Liver (tissue), 3 donors: ENCODE measurements at regions not wholly inside any gene's neighbourhood (a gene's known extent, or its start where the extent isn't known, plus 50 kb on each side); places are given as distances from the start of the nearest gene placed in this dataset.

Experiments
- RAD21 ChIP-seq, 2 donors: IDR thresholded peaks; 2 replicates each; pipeline ENCODE4 v1.6.1; 2016; ENCODE audit warnings: antibody characterized with exemption in 2 of 2, mild to moderate bottlenecking in 2 of 2
- TAF1 ChIP-seq: conservative IDR thresholded peaks from 2 replicates; pipeline ENCODE4 v1.6.1; 2016; ENCODE audit warnings: antibody characterized with exemption, mild to moderate bottlenecking
- YY1 ChIP-seq: IDR thresholded peaks from 2 replicates; pipeline ENCODE4 v1.6.1; 2016; ENCODE audit warnings: antibody characterized with exemption, mild to moderate bottlenecking
- TF ChIP-seq, protein P1 (sequence below): fragments of 150-350 bp; IDR thresholded peaks from 2 replicates; pipeline ENCODE4 v1.5.1; 2017; ENCODE audit warnings: improper control_type of control experiment, low read depth, low read length; ENCODE audit not compliant: missing input control
- donor health status: healthy.
- donor health status: healthy.

DNA sequence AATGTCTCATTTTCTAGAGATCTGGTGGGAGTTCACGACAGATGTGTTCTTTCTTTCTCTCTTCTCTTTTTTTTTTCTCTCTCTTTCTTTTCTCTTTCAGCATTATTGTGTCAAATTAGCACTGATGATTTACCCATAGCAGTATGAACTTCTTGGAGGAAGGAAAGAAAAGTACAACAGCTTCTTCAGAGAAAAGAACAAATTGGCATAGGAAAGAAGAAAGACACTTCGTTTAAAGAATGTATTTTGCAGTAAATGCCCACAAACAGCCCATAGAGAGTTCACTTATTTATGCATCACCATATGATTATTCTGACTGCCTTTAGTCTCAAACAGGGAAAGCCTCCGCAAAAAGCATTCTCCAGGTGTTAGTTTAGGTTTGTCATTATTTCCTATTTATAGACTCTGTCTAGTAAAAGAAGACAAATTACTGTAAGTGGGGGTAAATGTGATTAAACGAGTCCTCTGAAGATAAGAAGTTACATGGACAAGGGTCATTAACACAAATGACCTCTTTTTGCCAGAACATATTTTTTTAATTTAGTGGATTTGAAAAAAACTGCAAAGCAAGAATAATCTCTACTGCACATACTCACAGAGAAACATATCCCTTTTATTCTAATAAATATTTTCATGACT lies 68.0 kb downstream of the POU5F2 start:
- TF ChIP-seq, protein P1, sequence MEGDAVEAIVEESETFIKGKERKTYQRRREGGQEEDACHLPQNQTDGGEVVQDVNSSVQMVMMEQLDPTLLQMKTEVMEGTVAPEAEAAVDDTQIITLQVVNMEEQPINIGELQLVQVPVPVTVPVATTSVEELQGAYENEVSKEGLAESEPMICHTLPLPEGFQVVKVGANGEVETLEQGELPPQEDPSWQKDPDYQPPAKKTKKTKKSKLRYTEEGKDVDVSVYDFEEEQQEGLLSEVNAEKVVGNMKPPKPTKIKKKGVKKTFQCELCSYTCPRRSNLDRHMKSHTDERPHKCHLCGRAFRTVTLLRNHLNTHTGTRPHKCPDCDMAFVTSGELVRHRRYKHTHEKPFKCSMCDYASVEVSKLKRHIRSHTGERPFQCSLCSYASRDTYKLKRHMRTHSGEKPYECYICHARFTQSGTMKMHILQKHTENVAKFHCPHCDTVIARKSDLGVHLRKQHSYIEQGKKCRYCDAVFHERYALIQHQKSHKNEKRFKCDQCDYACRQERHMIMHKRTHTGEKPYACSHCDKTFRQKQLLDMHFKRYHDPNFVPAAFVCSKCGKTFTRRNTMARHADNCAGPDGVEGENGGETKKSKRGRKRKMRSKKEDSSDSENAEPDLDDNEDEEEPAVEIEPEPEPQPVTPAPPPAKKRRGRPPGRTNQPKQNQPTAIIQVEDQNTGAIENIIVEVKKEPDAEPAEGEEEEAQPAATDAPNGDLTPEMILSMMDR, result no peak
- TF ChIP-seq YY1 (no peak), TAF1 (no peak), RAD21 (IDR thresholded peaks at IDR 0.05) (no peak)
